Stimulated activated CD8-positive, alpha-beta memory T cell treated with anti-CD3 and anti-CD28 coated beads, Interleukin-2, amount 100 ng/mL, for 48 hours (primary cell): ENCODE measurements at regions not wholly inside any gene's neighbourhood (a gene's known extent, or its start where the extent isn't known, plus 50 kb on each side); places are given as distances from the start of the nearest gene placed in this dataset.

Experiments
- DNase-seq, 2 donors: peaks; one replicate each; pipeline ENCODE4 v3.0.0-alpha.2; 2020; ENCODE audit warnings: low read depth in 2 of 2

- DNase-seq: no peak
These were observed 738.8 kb upstream of the RBFOX1 start for GRCh38 chr16:6593799-6594198.

GRCh38 chr16:6576606-6577005 is 756.0 kb upstream of the RBFOX1 start:
- no peak for DNase-seq

- no peak for DNase-seq
These were observed 756.5 kb upstream of the RBFOX1 start for GRCh38 chr16:6576113-6576512.

GRCh38 chr16:6574146-6574545 is 758.5 kb upstream of the RBFOX1 start:
- no peak for DNase-seq

- DNase-seq: no peak
These were observed 759.1 kb upstream of the RBFOX1 start for GRCh38 chr16:6573577-6573976.

GRCh38 chr16:6571044-6571443 is 761.6 kb upstream of the RBFOX1 start:
- no peak for DNase-seq

- no peak for DNase-seq
These were observed 762.1 kb upstream of the RBFOX1 start for GRCh38 chr16:6570530-6570929.

GRCh38 chr16:6562986-6563385 is 769.7 kb upstream of the RBFOX1 start:
- DNase-seq: no peak

GRCh38 chr16:6560306-6561100 is 772.1 kb upstream of the RBFOX1 start:
- DNase-seq: no peak

GRCh38 chr16:6558661-6559060 is 774.0 kb upstream of the RBFOX1 start:
- DNase-seq: no peak

- DNase-seq: no peak
These were observed 774.5 kb upstream of the RBFOX1 start for GRCh38 chr16:6558126-6558525.

GRCh38 chr16:6557353-6558023 is 775.2 kb upstream of the RBFOX1 start:
- no peak for DNase-seq

- DNase-seq: no peak
These were observed 783.2 kb upstream of the RBFOX1 start for GRCh38 chr16:6549415-6549814.

- DNase-seq: no peak
These were observed 784.1 kb upstream of the RBFOX1 start for GRCh38 chr16:6548507-6548906.

- no peak for DNase-seq
These were observed 785.5 kb upstream of the RBFOX1 start for GRCh38 chr16:6547131-6547530.

- no peak for DNase-seq
These were observed 787.3 kb upstream of the RBFOX1 start for GRCh38 chr16:6545329-6545728.

- no peak for DNase-seq
These were observed 791.4 kb upstream of the RBFOX1 start for GRCh38 chr16:6541267-6541666.

GRCh38 chr16:6536411-6536810 is 796.2 kb upstream of the RBFOX1 start:
- DNase-seq: no peak

GRCh38 chr16:6531067-6531466 is 801.6 kb upstream of the RBFOX1 start:
- no peak for DNase-seq

GRCh38 chr16:6528217-6528616 is 804.4 kb upstream of the RBFOX1 start:
- DNase-seq: no peak

- no peak for DNase-seq
These were observed 805.0 kb upstream of the RBFOX1 start for GRCh38 chr16:6527646-6528045.

GRCh38 chr16:6524501-6524900 is 808.1 kb upstream of the RBFOX1 start:
- DNase-seq: no peak

- no peak for DNase-seq
These were observed 815.5 kb upstream of the RBFOX1 start for GRCh38 chr16:6517020-6517720.
